ENCODE measurements at regions not wholly inside any gene's neighbourhood (a gene's known extent, or its start where the extent isn't known, plus 50 kb on each side); places are given as distances from the start of the nearest gene placed in this dataset.

- Mint-ChIP-seq H3K36me3 (peaks cover 0 to 13% of the 10 kb centered on the region in 2 donors), H3K27ac (no peak overlapping the region), H3K9me3 (peaks cover 0 to 4% of the 10 kb centered on the region in 2 donors)
- ATAC-seq (no peak), DNase-seq (ENCODE audit: low spot score in 2 of 2) (no peak)
These were observed 113.7 kb upstream of the GOLGA8J start for GRCh38 chr15:29968895-29969561.

- Mint-ChIP-seq H3K27ac (no peak overlapping the region), H3K9me3 (peaks cover 0 to 4% of the 10 kb centered on the region in 2 donors), H3K36me3 (peaks cover 0 to 13% of the 10 kb centered on the region in 2 donors)
- ATAC-seq = no peak
- peak in 1 of 2 donors; percentile 2 for DNase-seq (ENCODE audit: low spot score in 2 of 2)
These were observed 114.5 kb upstream of the GOLGA8J start for GRCh38 chr15:29968099-29968894.

- Mint-ChIP-seq H3K36me3 (no peaks in the 10 kb centered on the region), H3K27ac (no peak overlapping the region), H3K9me3 (no peaks in the 10 kb centered on the region)
- ATAC-seq = no peak
- no peak for DNase-seq (ENCODE audit: low spot score in 2 of 2)
These were observed 120.3 kb upstream of the GOLGA8J start for GRCh38 chr15:29962407-29962806.

- ATAC-seq (no peak), DNase-seq (ENCODE audit: low spot score in 2 of 2) (no peak)
- H3K27ac Mint-ChIP-seq = no peak overlapping the region
- H3K9me3 Mint-ChIP-seq = no peaks in the 10 kb centered on the region
- no peaks in the 10 kb centered on the region for H3K36me3 Mint-ChIP-seq
These were observed 123.2 kb upstream of the GOLGA8J start for GRCh38 chr15:29959384-29960137.

- no peak for DNase-seq (ENCODE audit: low spot score in 2 of 2)
- Mint-ChIP-seq H3K36me3 (no peaks in the 10 kb centered on the region), H3K27ac (no peak overlapping the region), H3K9me3 (no peaks in the 10 kb centered on the region)
- ATAC-seq = no peak
These were observed 130.0 kb upstream of the TJP1 start for GRCh38 chr15:29952225-29952624.

GRCh38 chr15:29945943-29946596 lies 123.8 kb upstream of the TJP1 start:
- Mint-ChIP-seq H3K36me3 (no peaks in the 10 kb centered on the region), H3K27ac (no peak overlapping the region), H3K9me3 (no peaks in the 10 kb centered on the region)
- ATAC-seq (no peak), DNase-seq (ENCODE audit: low spot score in 2 of 2) (no peak)

- Mint-ChIP-seq H3K36me3 (no peaks in the 10 kb centered on the region), H3K9me3 (no peaks in the 10 kb centered on the region), H3K27ac (no peak overlapping the region)
- DNase-seq (ENCODE audit: low spot score in 2 of 2) = no peak
- ATAC-seq = no peak
These were observed 122.7 kb upstream of the TJP1 start for GRCh38 chr15:29944925-29945324.

- Mint-ChIP-seq H3K9me3 (no peaks in the 10 kb centered on the region), H3K36me3 (no peaks in the 10 kb centered on the region), H3K27ac (no peak overlapping the region)
- DNase-seq (ENCODE audit: low spot score in 2 of 2) (no peak), ATAC-seq (no peak)
These were observed 120.3 kb upstream of the TJP1 start for GRCh38 chr15:29942548-29942947.

- Mint-ChIP-seq H3K9me3 (no peaks in the 10 kb centered on the region), H3K27ac (no peak overlapping the region), H3K36me3 (no peaks in the 10 kb centered on the region)
- ATAC-seq (no peak), DNase-seq (ENCODE audit: low spot score in 2 of 2) (no peak)
These were observed 119.9 kb upstream of the TJP1 start for GRCh38 chr15:29942143-29942542.

GRCh38 chr15:29939404-29939803 lies 117.1 kb upstream of the TJP1 start:
- no peak overlapping the region for H3K27ac Mint-ChIP-seq
- H3K9me3 Mint-ChIP-seq = no peaks in the 10 kb centered on the region
- ATAC-seq (no peak), DNase-seq (ENCODE audit: low spot score in 2 of 2) (no peak)
- H3K36me3 Mint-ChIP-seq = no peaks in the 10 kb centered on the region

GRCh38 chr15:29938361-29939335 lies 116.4 kb upstream of the TJP1 start:
- DNase-seq (ENCODE audit: low spot score in 2 of 2) = no peak
- Mint-ChIP-seq H3K36me3 (no peaks in the 10 kb centered on the region), H3K27ac (no peak overlapping the region), H3K9me3 (no peaks in the 10 kb centered on the region)
- no peak for ATAC-seq

GRCh38 chr15:29937956-29938355 lies 115.7 kb upstream of the TJP1 start:
- Mint-ChIP-seq H3K9me3 (no peaks in the 10 kb centered on the region), H3K27ac (no peak overlapping the region), H3K36me3 (no peaks in the 10 kb centered on the region)
- DNase-seq (ENCODE audit: low spot score in 2 of 2) = no peak
- ATAC-seq = no peak

- Mint-ChIP-seq H3K27ac (no peak overlapping the region), H3K9me3 (no peaks in the 10 kb centered on the region), H3K36me3 (no peaks in the 10 kb centered on the region)
- DNase-seq (ENCODE audit: low spot score in 2 of 2) (no peak), ATAC-seq (no peak)
These were observed 114.2 kb upstream of the TJP1 start for GRCh38 chr15:29936353-29937049.

GRCh38 chr15:29935296-29936004 lies 113.2 kb upstream of the TJP1 start:
- peak overlapping the region in 1 of 2 donors; percentile 3 for H3K27ac Mint-ChIP-seq
- ATAC-seq (no peak), DNase-seq (ENCODE audit: low spot score in 2 of 2) (no peak)
- H3K9me3 Mint-ChIP-seq = no peaks in the 10 kb centered on the region
- no peaks in the 10 kb centered on the region for H3K36me3 Mint-ChIP-seq

- no peak for ATAC-seq
- H3K27ac Mint-ChIP-seq = no peak overlapping the region
- no peaks in the 10 kb centered on the region for H3K9me3 Mint-ChIP-seq
- no peaks in the 10 kb centered on the region for H3K36me3 Mint-ChIP-seq
- DNase-seq (ENCODE audit: low spot score in 2 of 2) = no peak
These were observed 112.0 kb upstream of the TJP1 start for GRCh38 chr15:29934251-29934650.

All from activated naive CD4-positive, alpha-beta T cell treated with anti-CD3 and anti-CD28 coated beads, Interleukin-2, amount 50 U/mL, for 72 hours (primary cell).